GM12878 (cell line): ENCODE measurements at regions not wholly inside any gene's neighbourhood (a gene's known extent, or its start where the extent isn't known, plus 50 kb on each side); places are given as distances from the start of the nearest gene placed in this dataset.

Experiments
- ATAC-seq: fragments of 200-7000 bp; cut with Tn5 transposase; 3 replicates; pipeline ENCODE4 v1.9.1; 2020; ENCODE audit warnings: mild to moderate bottlenecking, moderate library complexity
- BruUV-seq: library from RNA; stranded (reverse); fragments of 400-500 nt; replicated peaks from 2 replicates; lab custom pipeline; 2021; lab: Mats Ljungman, UMichigan
- CTCF ChIA-PET: fragments of 300-600 bp; sonication (Branson Sonifier 250); formaldehyde crosslinking; extraction: SDS; loops from one replicate; lab custom pipeline; 2021; ENCODE audit warnings: inconsistent platforms; lab: Yijun Ruan, JAX
- POLR2A ChIA-PET: fragments of 350-600 bp; formaldehyde crosslinking; extraction: SDS; loops from one replicate; lab custom pipeline; 2021; ENCODE audit warnings: inconsistent platforms; lab: Charles Lee
- RAD21 ChIA-PET: fragments of 300-600 bp; sonication (Branson Sonifier 250); formaldehyde crosslinking; loops from one replicate; lab custom pipeline; 2023; ENCODE audit warnings: antibody characterized with exemption; ENCODE audit not compliant: unreplicated experiment; lab: Charles Lee
- SMC1A ChIA-PET: fragments of 300-600 bp; sonication (Branson Sonifier 250); formaldehyde crosslinking; loops from one replicate; lab custom pipeline; 2023; ENCODE audit not compliant: unreplicated experiment, uncharacterized antibody; lab: Charles Lee
- DNase-seq: peaks from one replicate; pipeline ENCODE4 v3.0.0-alpha.2; 2011; ENCODE audit warnings: low read depth, low spot score
- FAIRE-seq: peaks from 3 replicates; lab custom pipeline; 2011; peaks lifted over from hg19 to GRCh38; lab: Jason Lieb, UNC
- H2AFZ ChIP-seq: 2 replicates; pipeline ENCODE4 v1.6.0; 2011; ENCODE audit warnings: low read depth, low read length, control low read depth; ENCODE audit not compliant: control insufficient read depth
- H3K27ac ChIP-seq: 2 replicates; pipeline ENCODE4 v1.5.1; 2011; ENCODE audit warnings: control low read depth; ENCODE audit not compliant: control insufficient read depth, insufficient read depth
- H3K27me3 ChIP-seq, 2 experiments: replicated peaks in 1 of 2; 2 replicates each; pipeline versions ENCODE4 v1.6.0 to v1.6.1; 2011; ENCODE audit warnings: low read length in 1 of 2; ENCODE audit not compliant: control insufficient read depth in 2 of 2, insufficient read depth in 2 of 2
- H3K36me3 ChIP-seq, 2 experiments: 2 replicates each; pipeline ENCODE4 v1.5.1; 2011; ENCODE audit warnings: low read length in 1 of 2; ENCODE audit not compliant: control insufficient read depth in 2 of 2, insufficient read depth in 2 of 2
- H3K4me1 ChIP-seq: 2 replicates; pipeline ENCODE4 v1.6.1; 2011; ENCODE audit warnings: mild to moderate bottlenecking, low read length, moderate library complexity, mixed read lengths; ENCODE audit not compliant: control insufficient read depth, insufficient read depth
- H3K4me2 ChIP-seq: 2 replicates; pipeline ENCODE4 v1.6.0; 2011; ENCODE audit warnings: control low read depth; ENCODE audit not compliant: control insufficient read depth, insufficient read depth
- H3K4me3 ChIP-seq: fragments of 200-600 bp; sonication (generic); 2 replicates; pipeline ENCODE4 v1.5.1; 2016
- H3K79me2 ChIP-seq: 2 replicates; pipeline ENCODE4 v1.6.0; 2011; ENCODE audit warnings: low read length; ENCODE audit not compliant: control insufficient read depth, insufficient read depth
- H3K9ac ChIP-seq: 2 replicates; pipeline ENCODE4 v1.8.0; 2011; ENCODE audit warnings: low read length, control low read depth, mixed read lengths; ENCODE audit not compliant: control insufficient read depth, insufficient read depth
- H3K9me3 ChIP-seq: replicated peaks from 3 replicates; pipeline ENCODE4 v1.5.1; 2011; ENCODE audit warnings: mild to moderate bottlenecking, low read length; ENCODE audit not compliant: control insufficient read depth, insufficient read depth
- H4K20me1 ChIP-seq: 2 replicates; pipeline ENCODE4 v1.6.0; 2011; ENCODE audit not compliant: control insufficient read depth, insufficient read depth
- CREB1 ChIP-seq: IDR thresholded peaks from 2 replicates; pipeline ENCODE4 v1.6.1; 2012; ENCODE audit warnings: low read depth, mild to moderate bottlenecking, inconsistent platforms
- IKZF2 ChIP-seq, 2 experiments: fragments of 450-650 bp; IDR thresholded peaks; 2 replicates each; pipeline ENCODE4 v1.6.1; 2017; ENCODE audit warnings: mild to moderate bottlenecking in 2 of 2, moderate library complexity in 2 of 2
- NFXL1 ChIP-seq: fragments of 450-650 bp; IDR thresholded peaks from 2 replicates; pipeline ENCODE4 v1.6.1; 2017; ENCODE audit warnings: antibody characterized with exemption, mild to moderate bottlenecking, borderline replicate concordance
- SUZ12 ChIP-seq: fragments of 200-600 bp; sonication (generic); IDR thresholded peaks from one replicate; pipeline ENCODE4 v1.6.1; 2018; ENCODE audit warnings: antibody characterized with exemption, mild to moderate bottlenecking; ENCODE audit not compliant: unreplicated experiment
- TARDBP ChIP-seq: IDR thresholded peaks from 2 replicates; pipeline ENCODE4 v1.6.1; 2016; ENCODE audit warnings: borderline replicate concordance
- USF1 ChIP-seq: IDR thresholded peaks from 2 replicates; pipeline ENCODE4 v1.6.1; 2011; ENCODE audit warnings: borderline replicate concordance, low read depth, mild to moderate bottlenecking, moderate library complexity, mixed read lengths, low read length; ENCODE audit not compliant: insufficient read depth; ENCODE audit errors: extremely low read length
- YY1 ChIP-seq: IDR thresholded peaks from 2 replicates; pipeline ENCODE4 v1.6.1; 2011; ENCODE audit warnings: low read depth, mild to moderate bottlenecking, low read length
- ZBED1 ChIP-seq: IDR thresholded peaks from 2 replicates; pipeline ENCODE4 v1.6.1; 2016; ENCODE audit warnings: borderline replicate concordance
- ZNF24 ChIP-seq: fragments of 450-650 bp; IDR thresholded peaks from 2 replicates; pipeline ENCODE4 v1.6.1; 2017; ENCODE audit warnings: antibody characterized with exemption, mild to moderate bottlenecking
- WGBS: methylation state at CpG from one replicate; pipeline ENCODE4 v1.1.6; 2016; ENCODE audit warnings: low lambda C conversion rate; ENCODE audit not compliant: insufficient replicate concordance, insufficient coverage; ENCODE audit errors: missing lambda C conversion rate; 5-methylcytosine and 5-hydroxymethylcytosine counted together
- in situ Hi-C: fragments of 300-500 bp; cut with MboI; formaldehyde crosslinking; loops from 9 replicates; pipeline ENCODE4 v1.14.3; 2018; ENCODE audit warnings: mixed read lengths
- intact Hi-C: fragments of 100-400 bp; cut with micrococcal nuclease; formaldehyde crosslinking; loops from one replicate; pipeline ENCODE4 v1.14.2; 2022; ENCODE audit not compliant: unreplicated experiment
- TF ChIP-seq, protein P1 (sequence below): fragments of 450-650 bp; IDR thresholded peaks from 2 replicates; pipeline ENCODE4 v1.6.1; 2017; ENCODE audit warnings: mild to moderate bottlenecking
- TF ChIP-seq, protein P2 (sequence below): fragments of 450-650 bp; IDR thresholded peaks from 2 replicates; pipeline ENCODE4 v1.6.1; 2017; ENCODE audit warnings: mild to moderate bottlenecking, moderate library complexity

DNA sequence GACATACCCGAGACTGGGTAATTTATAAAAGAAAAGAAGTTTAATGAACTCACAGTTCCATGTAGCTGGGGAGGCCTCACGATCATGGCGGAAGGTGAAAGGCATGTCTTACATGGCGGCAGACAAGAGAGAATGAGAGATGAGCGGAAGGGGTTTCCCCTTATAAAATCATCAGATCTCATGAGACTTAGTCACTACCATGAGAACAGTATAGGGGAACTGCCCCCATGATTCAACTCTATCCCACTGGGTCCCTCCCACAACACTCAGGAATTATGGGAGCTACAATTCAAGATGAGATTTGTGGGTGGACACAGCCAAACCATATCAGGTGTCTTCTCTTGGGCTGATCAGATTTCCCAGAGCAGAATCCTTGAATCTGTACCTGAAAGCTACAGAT is 617.3 kb upstream of the ID2 start:
- Histone ChIP-seq H3K4me3 (no peak overlapping the region), H3K27me3 (no peaks in the 10 kb centered on the region), H3K9me3 (peaks cover 5% of the 10 kb centered on the region; the same call in 2 of the 3 replicates), H3K4me2 (no peak overlapping the region), H3K36me3 (no peaks in the 10 kb centered on the region), H3K27ac (no peak overlapping the region), H4K20me1 (no peaks in the 10 kb centered on the region), H3K4me1 (peaks cover 8% of the 10 kb centered on the region), H2AFZ (no peak overlapping the region), H3K9ac (no peak overlapping the region), H3K79me2 (no peaks in the 10 kb centered on the region)
- SMC1A ChIA-PET: interaction anchor here (0.7 kb wide), 1 partner anchor 165 kb away, joined by 3 read pairs; no protein-coding TSS in a partner anchor
- ATAC-seq (no peak), FAIRE-seq (no peak), DNase-seq (no peak)
- intact Hi-C loops (no loop called here), in situ Hi-C loops (no loop called here)
- 68% methylated on average over 5 of the region's 5 CpGs for WGBS
- CTCF ChIA-PET: no interaction called here
- no TSS peak for BruUV-seq
- TF ChIP-seq NFXL1: no peak
- TF ChIP-seq, protein P1, sequence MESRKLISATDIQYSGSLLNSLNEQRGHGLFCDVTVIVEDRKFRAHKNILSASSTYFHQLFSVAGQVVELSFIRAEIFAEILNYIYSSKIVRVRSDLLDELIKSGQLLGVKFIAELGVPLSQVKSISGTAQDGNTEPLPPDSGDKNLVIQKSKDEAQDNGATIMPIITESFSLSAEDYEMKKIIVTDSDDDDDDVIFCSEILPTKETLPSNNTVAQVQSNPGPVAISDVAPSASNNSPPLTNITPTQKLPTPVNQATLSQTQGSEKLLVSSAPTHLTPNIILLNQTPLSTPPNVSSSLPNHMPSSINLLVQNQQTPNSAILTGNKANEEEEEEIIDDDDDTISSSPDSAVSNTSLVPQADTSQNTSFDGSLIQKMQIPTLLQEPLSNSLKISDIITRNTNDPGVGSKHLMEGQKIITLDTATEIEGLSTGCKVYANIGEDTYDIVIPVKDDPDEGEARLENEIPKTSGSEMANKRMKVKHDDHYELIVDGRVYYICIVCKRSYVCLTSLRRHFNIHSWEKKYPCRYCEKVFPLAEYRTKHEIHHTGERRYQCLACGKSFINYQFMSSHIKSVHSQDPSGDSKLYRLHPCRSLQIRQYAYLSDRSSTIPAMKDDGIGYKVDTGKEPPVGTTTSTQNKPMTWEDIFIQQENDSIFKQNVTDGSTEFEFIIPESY: 0 out of 2 replicates have a peak, but pooled peaks have one; percentile 49
- POLR2A ChIA-PET: interaction anchor here (0.6 kb wide), 1 partner anchor 175 kb away, joined by 3 read pairs; no protein-coding TSS in a partner anchor
- RAD21 ChIA-PET: no interaction called here

GRCh38 chr2:8065191-8065590 is 616.7 kb upstream of the ID2 start:
- Histone ChIP-seq H2AFZ (no peak overlapping the region), H3K27me3 (no peaks in the 10 kb centered on the region), H3K36me3 (no peaks in the 10 kb centered on the region), H4K20me1 (no peaks in the 10 kb centered on the region), H3K27ac (no peak overlapping the region), H3K79me2 (no peaks in the 10 kb centered on the region), H3K9ac (no peak overlapping the region), H3K4me1 (peaks cover 2% of the 10 kb centered on the region; the same call in 1 of the 2 replicates), H3K4me2 (no peak overlapping the region), H3K9me3 (peaks cover 5% of the 10 kb centered on the region; the same call in 2 of the 3 replicates), H3K4me3 (no peak overlapping the region)
- ChIA-PET SMC1A (no interaction called here), CTCF (no interaction called here), POLR2A (interaction anchor here (0.6 kb wide), 1 partner anchor 175 kb away, joined by 3 read pairs; no protein-coding TSS in a partner anchor), RAD21 (no interaction called here)
- no peak for DNase-seq
- no TSS peak for BruUV-seq
- no peak for FAIRE-seq
- in situ Hi-C loops: no loop called here
- WGBS: 4% methylated on average over 1 of the region's 1 CpG
- intact Hi-C loops: no loop called here
- no peak for ATAC-seq
- TF ChIP-seq CREB1 (no peak), USF1 (no peak), SUZ12 (no peak), YY1 (no peak), TARDBP (no peak), IKZF2 (IDR thresholded peaks at IDR 0.05) (no peak), ZBED1 (no peak), ZNF24 (no peak)
- TF ChIP-seq, protein P2, sequence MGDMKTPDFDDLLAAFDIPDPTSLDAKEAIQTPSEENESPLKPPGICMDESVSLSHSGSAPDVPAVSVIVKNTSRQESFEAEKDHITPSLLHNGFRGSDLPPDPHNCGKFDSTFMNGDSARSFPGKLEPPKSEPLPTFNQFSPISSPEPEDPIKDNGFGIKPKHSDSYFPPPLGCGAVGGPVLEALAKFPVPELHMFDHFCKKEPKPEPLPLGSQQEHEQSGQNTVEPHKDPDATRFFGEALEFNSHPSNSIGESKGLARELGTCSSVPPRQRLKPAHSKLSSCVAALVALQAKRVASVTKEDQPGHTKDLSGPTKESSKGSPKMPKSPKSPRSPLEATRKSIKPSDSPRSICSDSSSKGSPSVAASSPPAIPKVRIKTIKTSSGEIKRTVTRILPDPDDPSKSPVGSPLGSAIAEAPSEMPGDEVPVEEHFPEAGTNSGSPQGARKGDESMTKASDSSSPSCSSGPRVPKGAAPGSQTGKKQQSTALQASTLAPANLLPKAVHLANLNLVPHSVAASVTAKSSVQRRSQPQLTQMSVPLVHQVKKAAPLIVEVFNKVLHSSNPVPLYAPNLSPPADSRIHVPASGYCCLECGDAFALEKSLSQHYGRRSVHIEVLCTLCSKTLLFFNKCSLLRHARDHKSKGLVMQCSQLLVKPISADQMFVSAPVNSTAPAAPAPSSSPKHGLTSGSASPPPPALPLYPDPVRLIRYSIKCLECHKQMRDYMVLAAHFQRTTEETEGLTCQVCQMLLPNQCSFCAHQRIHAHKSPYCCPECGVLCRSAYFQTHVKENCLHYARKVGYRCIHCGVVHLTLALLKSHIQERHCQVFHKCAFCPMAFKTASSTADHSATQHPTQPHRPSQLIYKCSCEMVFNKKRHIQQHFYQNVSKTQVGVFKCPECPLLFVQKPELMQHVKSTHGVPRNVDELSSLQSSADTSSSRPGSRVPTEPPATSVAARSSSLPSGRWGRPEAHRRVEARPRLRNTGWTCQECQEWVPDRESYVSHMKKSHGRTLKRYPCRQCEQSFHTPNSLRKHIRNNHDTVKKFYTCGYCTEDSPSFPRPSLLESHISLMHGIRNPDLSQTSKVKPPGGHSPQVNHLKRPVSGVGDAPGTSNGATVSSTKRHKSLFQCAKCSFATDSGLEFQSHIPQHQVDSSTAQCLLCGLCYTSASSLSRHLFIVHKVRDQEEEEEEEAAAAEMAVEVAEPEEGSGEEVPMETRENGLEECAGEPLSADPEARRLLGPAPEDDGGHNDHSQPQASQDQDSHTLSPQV: no peak
